DMS79 (cell line): ENCODE measurements at regions not wholly inside any gene's neighbourhood (a gene's known extent, or its start where the extent isn't known, plus 50 kb on each side); places are given as distances from the start of the nearest gene placed in this dataset.

Source experiments
- DNase-seq: peaks from one replicate; lab custom pipeline; 2025; lab: John Stamatoyannopoulos, UW

- DNase-seq = no peak
Measured at GRCh38 chr2:22486343-22486742, 898.6 kb upstream of the KLHL29 start.

- DNase-seq = no peak
Measured at GRCh38 chr2:22487036-22487435, 897.9 kb upstream of the KLHL29 start.

- no peak for DNase-seq
Measured at GRCh38 chr2:22487541-22487940, 897.4 kb upstream of the KLHL29 start.

- no peak for DNase-seq
Measured at GRCh38 chr2:22491442-22491841, 893.5 kb upstream of the KLHL29 start.

- DNase-seq = no peak
Measured at GRCh38 chr2:22494156-22494555, 890.8 kb upstream of the KLHL29 start.

GRCh38 chr2:22497064-22497463 lies 887.9 kb upstream of the KLHL29 start:
- DNase-seq = no peak

GRCh38 chr2:22497789-22498188 lies 887.2 kb upstream of the KLHL29 start:
- no peak for DNase-seq

GRCh38 chr2:22499082-22499839 lies 885.7 kb upstream of the KLHL29 start:
- DNase-seq = no peak

GRCh38 chr2:22500555-22500935 lies 884.4 kb upstream of the KLHL29 start:
- no peak for DNase-seq

- DNase-seq = no peak
Measured at GRCh38 chr2:22501851-22502250, 883.1 kb upstream of the KLHL29 start.

GRCh38 chr2:22513563-22513962 lies 871.4 kb upstream of the KLHL29 start:
- DNase-seq = no peak

- DNase-seq = no peak
Measured at GRCh38 chr2:22517141-22517540, 867.8 kb upstream of the KLHL29 start.

- no peak for DNase-seq
Measured at GRCh38 chr2:22518641-22519040, 866.3 kb upstream of the KLHL29 start.

- DNase-seq = no peak
Measured at GRCh38 chr2:22520369-22521288, 864.4 kb upstream of the KLHL29 start.

- no peak for DNase-seq
Measured at GRCh38 chr2:22521620-22522019, 863.4 kb upstream of the KLHL29 start.

- no peak for DNase-seq
Measured at GRCh38 chr2:22525681-22526080, 859.3 kb upstream of the KLHL29 start.

GRCh38 chr2:22530131-22530530 lies 854.8 kb upstream of the KLHL29 start:
- DNase-seq = no peak

GRCh38 chr2:22536133-22536532 lies 848.8 kb upstream of the KLHL29 start:
- no peak for DNase-seq

- no peak for DNase-seq
Measured at GRCh38 chr2:22554453-22554852, 830.5 kb upstream of the KLHL29 start.

- DNase-seq = no peak
Measured at GRCh38 chr2:22557406-22557805, 827.6 kb upstream of the KLHL29 start.

- DNase-seq = no peak
Measured at GRCh38 chr2:22560021-22560420, 825.0 kb upstream of the KLHL29 start.

GRCh38 chr2:22579341-22579740 lies 805.6 kb upstream of the KLHL29 start:
- no peak for DNase-seq

GRCh38 chr2:22582107-22582506 lies 802.9 kb upstream of the KLHL29 start:
- no peak for DNase-seq
